Esophagus muscularis mucosa (tissue), 4 donors: ENCODE measurements at regions not wholly inside any gene's neighbourhood (a gene's known extent, or its start where the extent isn't known, plus 50 kb on each side); places are given as distances from the start of the nearest gene placed in this dataset.

Source experiments
- DNase-seq: peaks from one replicate; pipeline ENCODE4 v3.0.0-alpha.2; 2017; ENCODE audit errors: extremely low spot score
- H3K27ac ChIP-seq, 4 donors: fragments of 200-600 bp; sonication (generic); replicated peaks in 1 of 4; 1 replicate in 3 of 4; 2 replicates in 1 of 4; pipeline ENCODE4 v1.5.1; 2016 to 2019; ENCODE audit warnings: mild to moderate bottlenecking in 1 of 4
- H3K27me3 ChIP-seq, 4 donors: fragments of 200-600 bp; sonication (generic); one replicate each; pipeline versions ENCODE4 v1.5.1 to v1.6.0; 2016 to 2019
- H3K36me3 ChIP-seq, 4 donors: fragments of 200-600 bp; sonication (generic); one replicate each; pipeline ENCODE4 v1.5.1; 2016 to 2019
- H3K4me1 ChIP-seq, 4 donors: fragments of 200-600 bp; sonication (generic); one replicate each; pipeline ENCODE4 v1.5.1; 2016 to 2019
- H3K4me3 ChIP-seq, 4 donors: fragments of 200-600 bp; sonication (generic); 1 replicate in 2 of 4; 2 replicates in 2 of 4; pipeline ENCODE4 v1.5.1; 2016 to 2019; ENCODE audit warnings: mild to moderate bottlenecking in 4 of 4, moderate library complexity in 1 of 4
- H3K9me3 ChIP-seq, 4 donors: fragments of 200-600 bp; sonication (generic); 1 replicate in 3 of 4; 2 replicates in 1 of 4; pipeline ENCODE4 v1.5.1; 2016 to 2019
- EP300 ChIP-seq: sonication (generic); formaldehyde crosslinking; IDR thresholded peaks from one replicate; pipeline ENCODE4 v1.6.1; 2017; ENCODE audit warnings: antibody characterized with exemption
- POLR2A ChIP-seq: fragments of 450-650 bp; IDR thresholded peaks from one replicate; pipeline ENCODE4 v1.6.1; 2017; ENCODE audit warnings: antibody characterized with exemption, moderate library complexity, mild to moderate bottlenecking, low read depth
- POLR2AphosphoS5 ChIP-seq, 2 donors: sonication (generic); formaldehyde crosslinking; IDR thresholded peaks; one replicate each; pipeline ENCODE4 v1.6.1; 2017; ENCODE audit warnings: antibody characterized with exemption in 2 of 2
- WGBS: methylation state at CpG from one replicate; pipeline ENCODE4 v1.1.5; 2018; 5-methylcytosine and 5-hydroxymethylcytosine counted together
- intact Hi-C: fragments of 100-400 bp; cut with DNase I; formaldehyde crosslinking; loops from one replicate; pipeline ENCODE4 v1.15.1; 2023
- TF ChIP-seq, protein P1 (sequence below), 3 experiments: fragments of 200-600 bp in 2 of 3; fragments of 450-650 bp in 1 of 3; sonication (generic) in 2 of 3; IDR thresholded peaks; one replicate each; pipeline ENCODE4 v1.5.1; 2017 to 2019; ENCODE audit warnings: antibody characterized with exemption in 3 of 3, mild to moderate bottlenecking in 2 of 3, moderate library complexity in 1 of 3

- WGBS = 82% methylated on average over 3 of the region's 3 CpGs
- Histone ChIP-seq H3K4me3 (no peak overlapping the region), H3K9me3 (no peaks in the 10 kb centered on the region), H3K36me3 (no peaks in the 10 kb centered on the region), H3K4me1 (no peaks in the 10 kb centered on the region), H3K27ac (no peak overlapping the region), H3K27me3 (peaks cover 0 to 28% (median 0%) of the 10 kb centered on the region in 4 donors)
- intact Hi-C loops = no loop called here
- no peak for DNase-seq
- TF ChIP-seq POLR2AphosphoS5 (IDR thresholded peaks at IDR 0.05) (no peak), EP300 (no peak), POLR2A (no peak)
- TF ChIP-seq, protein P1, sequence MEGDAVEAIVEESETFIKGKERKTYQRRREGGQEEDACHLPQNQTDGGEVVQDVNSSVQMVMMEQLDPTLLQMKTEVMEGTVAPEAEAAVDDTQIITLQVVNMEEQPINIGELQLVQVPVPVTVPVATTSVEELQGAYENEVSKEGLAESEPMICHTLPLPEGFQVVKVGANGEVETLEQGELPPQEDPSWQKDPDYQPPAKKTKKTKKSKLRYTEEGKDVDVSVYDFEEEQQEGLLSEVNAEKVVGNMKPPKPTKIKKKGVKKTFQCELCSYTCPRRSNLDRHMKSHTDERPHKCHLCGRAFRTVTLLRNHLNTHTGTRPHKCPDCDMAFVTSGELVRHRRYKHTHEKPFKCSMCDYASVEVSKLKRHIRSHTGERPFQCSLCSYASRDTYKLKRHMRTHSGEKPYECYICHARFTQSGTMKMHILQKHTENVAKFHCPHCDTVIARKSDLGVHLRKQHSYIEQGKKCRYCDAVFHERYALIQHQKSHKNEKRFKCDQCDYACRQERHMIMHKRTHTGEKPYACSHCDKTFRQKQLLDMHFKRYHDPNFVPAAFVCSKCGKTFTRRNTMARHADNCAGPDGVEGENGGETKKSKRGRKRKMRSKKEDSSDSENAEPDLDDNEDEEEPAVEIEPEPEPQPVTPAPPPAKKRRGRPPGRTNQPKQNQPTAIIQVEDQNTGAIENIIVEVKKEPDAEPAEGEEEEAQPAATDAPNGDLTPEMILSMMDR (IDR thresholded peaks at IDR 0.05) = no peak
Observed at GRCh38 chr5:141786700-141787099, 91.5 kb downstream of the PCDH1 start.

- intact Hi-C loops = no loop called here
- peaks cover 0 to 3% (median 0%) of the 10 kb centered on the region in 4 donors for H3K4me1 ChIP-seq
- WGBS = 75% methylated on average over 5 of the region's 5 CpGs
- H3K36me3 ChIP-seq = no peaks in the 10 kb centered on the region
- no peak overlapping the region for H3K27ac ChIP-seq
- no peak overlapping the region for H3K4me3 ChIP-seq
- DNase-seq = no peak
- TF ChIP-seq, protein P1 (IDR thresholded peaks at IDR 0.05) = no peak
- TF ChIP-seq EP300 (no peak), POLR2AphosphoS5 (IDR thresholded peaks at IDR 0.05) (no peak), POLR2A (no peak)
- H3K9me3 ChIP-seq = no peaks in the 10 kb centered on the region
- peaks cover 0 to 32% (median 0%) of the 10 kb centered on the region in 4 donors for H3K27me3 ChIP-seq
Observed at GRCh38 chr5:141785711-141786110, 92.5 kb downstream of the PCDH1 start.

DNA sequence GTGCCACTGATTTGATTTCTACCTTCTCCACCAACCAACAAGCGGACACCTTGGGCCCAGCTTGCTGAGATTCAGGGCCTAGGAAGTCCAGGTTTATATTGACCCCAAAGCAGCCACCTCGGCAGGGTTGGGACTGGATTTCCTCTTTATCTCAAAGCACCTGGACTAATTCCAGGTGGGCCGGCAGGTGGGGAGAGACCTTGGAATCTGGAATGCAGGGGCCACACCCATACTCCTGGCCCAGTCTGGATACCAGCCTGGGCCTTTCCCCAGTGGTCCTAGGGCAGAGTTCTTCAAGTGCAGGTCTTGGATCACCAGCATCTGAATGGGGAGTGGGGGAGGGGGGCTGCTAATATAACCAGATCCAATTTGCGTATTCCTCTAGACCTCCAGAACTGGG lies 93.1 kb downstream of the PCDH1 start:
- Histone ChIP-seq H3K36me3 (no peaks in the 10 kb centered on the region), H3K27me3 (peaks cover 0 to 37% (median 0%) of the 10 kb centered on the region in 4 donors), H3K27ac (no peak overlapping the region), H3K4me1 (peaks cover 0 to 3% (median under 1%) of the 10 kb centered on the region in 4 donors), H3K4me3 (no peak overlapping the region), H3K9me3 (no peaks in the 10 kb centered on the region)
- intact Hi-C loops = no loop called here
- 100% methylated on average over 1 of the region's 4 CpGs for WGBS
- TF ChIP-seq POLR2A = no peak
- no peak for TF ChIP-seq POLR2AphosphoS5 (IDR thresholded peaks at IDR 0.05)
- TF ChIP-seq EP300 = no peak
- TF ChIP-seq, protein P1 (IDR thresholded peaks at IDR 0.05) = no peak
- no peak for DNase-seq

DNA sequence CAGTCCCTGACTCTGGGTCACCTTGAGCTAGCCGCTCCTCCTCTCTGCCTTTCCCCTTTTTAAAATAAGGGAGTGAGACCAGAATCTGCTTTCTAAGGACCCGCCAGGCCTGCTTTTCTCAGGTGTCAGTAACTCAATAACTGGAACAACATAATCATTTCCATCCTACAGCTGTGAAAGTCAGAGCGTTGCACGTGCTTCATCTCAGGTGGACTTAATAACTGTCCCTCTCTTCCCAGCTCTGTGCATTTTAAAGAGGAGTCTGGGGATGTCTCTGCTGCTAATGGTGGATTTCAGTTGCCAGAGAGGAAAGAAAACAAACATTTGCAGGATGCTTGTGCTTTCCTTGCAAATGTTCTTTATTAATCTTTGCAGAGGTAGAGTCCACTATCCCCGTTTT lies 93.7 kb downstream of the PCDH1 start:
- DNase-seq = no peak
- Histone ChIP-seq H3K27ac (no peak overlapping the region), H3K4me3 (no peak overlapping the region), H3K27me3 (peaks cover 0 to 37% (median 0%) of the 10 kb centered on the region in 4 donors), H3K4me1 (peaks cover 6 to 7% (median 6%) of the 10 kb centered on the region in 4 donors), H3K36me3 (no peaks in the 10 kb centered on the region), H3K9me3 (no peaks in the 10 kb centered on the region)
- 84% methylated on average over 5 of the region's 5 CpGs for WGBS
- TF ChIP-seq POLR2A (no peak), EP300 (no peak), POLR2AphosphoS5 (IDR thresholded peaks at IDR 0.05) (no peak)
- TF ChIP-seq, protein P1 (IDR thresholded peaks at IDR 0.05) = no peak
- intact Hi-C loops = no loop called here

- intact Hi-C loops = no loop called here
- H3K4me3 ChIP-seq = no peak overlapping the region
- H3K9me3 ChIP-seq = no peaks in the 10 kb centered on the region
- DNase-seq = no peak
- H3K27me3 ChIP-seq = peaks cover 0 to 33% (median 0%) of the 10 kb centered on the region in 4 donors
- WGBS = 74% methylated on average over 4 of the region's 4 CpGs
- no peak for TF ChIP-seq POLR2A
- no peak for TF ChIP-seq POLR2AphosphoS5 (IDR thresholded peaks at IDR 0.05)
- no peak for TF ChIP-seq EP300
- H3K36me3 ChIP-seq = no peaks in the 10 kb centered on the region
- H3K4me1 ChIP-seq = peaks cover 6 to 13% (median 8%) of the 10 kb centered on the region in 4 donors
- H3K27ac ChIP-seq = no peak overlapping the region
Observed at GRCh38 chr5:141783947-141784296, 94.3 kb downstream of the PCDH1 start.
